HCT116 (cell line): ENCODE measurements at regions not wholly inside any gene's neighbourhood (a gene's known extent, or its start where the extent isn't known, plus 50 kb on each side); places are given as distances from the start of the nearest gene placed in this dataset.

Source experiments
- ATAC-seq: fragments of 200-7000 bp; cut with Tn5 transposase; 2 replicates; pipeline ENCODE4 v1.9.1; 2020; ENCODE audit warnings: mild to moderate bottlenecking, moderate library complexity
- BruUV-seq: library from RNA; stranded (reverse); fragments of 400-500 nt; replicated peaks from 2 replicates; lab custom pipeline; 2021; lab: Mats Ljungman, UMichigan
- CTCF ChIA-PET: fragments of 300-600 bp; sonication (Branson Sonifier 250); formaldehyde crosslinking; loops from one replicate; lab custom pipeline; 2021; ENCODE audit warnings: antibody characterized with exemption; lab: Charles Lee
- POLR2A ChIA-PET: fragments of 300-600, 350-600 bp; sonication (Branson Sonifier 250); formaldehyde crosslinking; loops from one replicate; lab custom pipeline; 2021; ENCODE audit warnings: antibody characterized with exemption; lab: Charles Lee
- RAD21 ChIA-PET, 2 experiments: fragments of 300-600 bp; sonication (Branson Sonifier 250); formaldehyde crosslinking; loops; one replicate each; lab custom pipeline; 2023; ENCODE audit warnings: low total read pairs in 2 of 2; ENCODE audit not compliant: uncharacterized antibody in 2 of 2, unreplicated experiment in 2 of 2, low non-redundant PET in 1 of 2; lab: Charles Lee
- DNase-seq: peaks from one replicate; pipeline ENCODE4 v3.0.0-alpha.2; 2010; ENCODE audit warnings: low read depth, low spot score
- H2AFZ ChIP-seq: fragments of 200-600 bp; shearing (Covaris generic), sonication (generic); 2 replicates; pipeline ENCODE4 v1.6.1; 2017; ENCODE audit warnings: low read depth, mixed run types, mixed read lengths, antibody characterized with exemption, low read length; ENCODE audit not compliant: poor library complexity, severe bottlenecking
- H3K27ac ChIP-seq: 2 replicates; pipeline ENCODE4 v1.5.1; 2012; ENCODE audit warnings: low read depth, low read length
- H3K27me3 ChIP-seq: fragments of 200-600 bp; sonication (generic); 2 replicates; pipeline ENCODE4 v1.6.1; 2016; ENCODE audit warnings: mixed run types, low read length, mixed read lengths; ENCODE audit not compliant: insufficient read depth
- H3K36me3 ChIP-seq, 2 experiments: fragments of 200-500 bp in 1 of 2; fragments of 200-600 bp in 1 of 2; sonication (Bioruptor generic) in 1 of 2; sonication (generic) in 1 of 2; 2 replicates each; pipeline versions ENCODE4 v1.5.1 to v1.6.1; 2014 to 2016; ENCODE audit warnings: low read length in 2 of 2, inconsistent platforms in 1 of 2, mixed read lengths in 1 of 2, mixed run types in 1 of 2; ENCODE audit not compliant: insufficient read depth in 2 of 2, control insufficient read depth in 1 of 2
- H3K4me1 ChIP-seq, 2 experiments: fragments of 200-600 bp in 1 of 2; sonication (generic) in 1 of 2; 2 replicates each; pipeline versions ENCODE4 v1.5.1 to v1.6.1; 2012 to 2017; ENCODE audit warnings: low read length in 2 of 2, inconsistent platforms in 1 of 2, mild to moderate bottlenecking in 1 of 2, mixed read lengths in 1 of 2, mixed run types in 1 of 2, moderate library complexity in 1 of 2; ENCODE audit not compliant: insufficient read depth in 2 of 2, control insufficient read depth in 1 of 2
- H3K4me2 ChIP-seq: fragments of 200-600 bp; sonication (generic); 2 replicates; pipeline ENCODE4 v1.6.1; 2017; ENCODE audit warnings: mixed run types, low read length, mixed read lengths
- H3K4me3 ChIP-seq, 2 experiments: fragments of 200-600 bp in 1 of 2; sonication (generic) in 1 of 2; replicated peaks in 1 of 2; 2 replicates each; pipeline ENCODE4 v1.5.1; 2011 to 2016; ENCODE audit warnings: low read length in 2 of 2, control low read depth in 1 of 2, low read depth in 1 of 2, mild to moderate bottlenecking in 1 of 2, mixed read lengths in 1 of 2, mixed run types in 1 of 2
- H3K79me2 ChIP-seq: fragments of 200-600 bp; sonication (generic); 2 replicates; pipeline ENCODE4 v1.6.1; 2017; ENCODE audit warnings: mild to moderate bottlenecking, mixed run types, low read length, moderate library complexity, mixed read lengths; ENCODE audit not compliant: insufficient read depth
- H3K9ac ChIP-seq: fragments of 200-600 bp; sonication (generic); 2 replicates; pipeline ENCODE4 v1.6.1; 2016; ENCODE audit warnings: low read length, mixed read lengths
- H3K9me2 ChIP-seq: fragments of 200-600 bp; sonication (generic), shearing (Covaris generic); 2 replicates; pipeline ENCODE4 v1.6.1; 2017; ENCODE audit warnings: mixed run types, mild to moderate bottlenecking, moderate library complexity; ENCODE audit not compliant: insufficient read depth
- H3K9me3 ChIP-seq, 2 experiments: fragments of 200-500 bp in 1 of 2; fragments of 200-600 bp in 1 of 2; sonication (Bioruptor generic) in 1 of 2; sonication (generic) in 1 of 2; 2 replicates each; pipeline ENCODE4 v1.6.1; 2014 to 2017; ENCODE audit warnings: low read length in 2 of 2, mixed read lengths in 2 of 2, inconsistent platforms in 1 of 2, low read depth in 1 of 2, mild to moderate bottlenecking in 1 of 2, mixed run types in 1 of 2, moderate library complexity in 1 of 2; ENCODE audit not compliant: control insufficient read depth in 1 of 2, insufficient read depth in 1 of 2
- H4K20me1 ChIP-seq: fragments of 200-600 bp; sonication (generic), shearing (Covaris generic); 2 replicates; pipeline ENCODE4 v1.6.1; 2017; ENCODE audit warnings: mixed run types, mild to moderate bottlenecking, moderate library complexity; ENCODE audit not compliant: insufficient read depth
- CEBPB ChIP-seq: IDR thresholded peaks from 2 replicates; pipeline ENCODE4 v1.6.1; 2012; ENCODE audit warnings: low read depth
- EZH2 ChIP-seq: fragments of 200-600 bp; sonication (generic); IDR thresholded peaks from 2 replicates; pipeline ENCODE4 v1.6.1; 2017; ENCODE audit warnings: antibody characterized with exemption, mixed run types
- REST ChIP-seq: IDR thresholded peaks from 2 replicates; pipeline ENCODE4 v1.6.1; 2012; ENCODE audit warnings: low read depth
- intact Hi-C: fragments of 100-400 bp; cut with micrococcal nuclease; formaldehyde crosslinking; loops from 2 replicates; pipeline ENCODE4 v1.10.0; 2022
- TF ChIP-seq, protein P1 (sequence below): IDR thresholded peaks from 2 replicates; pipeline ENCODE4 v1.6.1; 2011; ENCODE audit warnings: mild to moderate bottlenecking, low read length, moderate library complexity; ENCODE audit not compliant: insufficient replicate concordance; ENCODE audit errors: extremely low read depth
- TF ChIP-seq, protein P2 (sequence below): IDR thresholded peaks from 2 replicates; pipeline ENCODE4 v1.6.1; 2012

DNA sequence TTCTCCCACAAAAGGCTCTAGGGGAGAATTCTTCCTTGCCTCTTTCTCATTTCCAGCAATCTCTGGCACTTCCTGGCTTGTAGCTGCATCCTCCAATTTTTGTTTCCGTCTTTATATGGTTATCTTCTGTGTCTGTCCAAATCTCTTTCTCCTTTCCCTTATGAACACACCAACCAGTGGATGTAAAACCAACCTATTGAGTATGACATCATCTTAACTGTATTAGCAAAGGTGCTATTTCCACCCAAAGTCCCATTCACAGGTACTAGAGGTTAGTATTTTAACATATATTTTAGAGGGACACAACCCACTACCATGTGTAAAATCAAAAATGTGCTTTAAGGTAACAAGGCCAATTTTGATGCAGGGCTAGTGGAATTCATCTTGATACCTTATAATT is 129.0 kb downstream of the RAP2A start (continued):
- TF ChIP-seq, protein P1, sequence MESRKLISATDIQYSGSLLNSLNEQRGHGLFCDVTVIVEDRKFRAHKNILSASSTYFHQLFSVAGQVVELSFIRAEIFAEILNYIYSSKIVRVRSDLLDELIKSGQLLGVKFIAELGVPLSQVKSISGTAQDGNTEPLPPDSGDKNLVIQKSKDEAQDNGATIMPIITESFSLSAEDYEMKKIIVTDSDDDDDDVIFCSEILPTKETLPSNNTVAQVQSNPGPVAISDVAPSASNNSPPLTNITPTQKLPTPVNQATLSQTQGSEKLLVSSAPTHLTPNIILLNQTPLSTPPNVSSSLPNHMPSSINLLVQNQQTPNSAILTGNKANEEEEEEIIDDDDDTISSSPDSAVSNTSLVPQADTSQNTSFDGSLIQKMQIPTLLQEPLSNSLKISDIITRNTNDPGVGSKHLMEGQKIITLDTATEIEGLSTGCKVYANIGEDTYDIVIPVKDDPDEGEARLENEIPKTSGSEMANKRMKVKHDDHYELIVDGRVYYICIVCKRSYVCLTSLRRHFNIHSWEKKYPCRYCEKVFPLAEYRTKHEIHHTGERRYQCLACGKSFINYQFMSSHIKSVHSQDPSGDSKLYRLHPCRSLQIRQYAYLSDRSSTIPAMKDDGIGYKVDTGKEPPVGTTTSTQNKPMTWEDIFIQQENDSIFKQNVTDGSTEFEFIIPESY = no peak

- ATAC-seq (no peak), DNase-seq (no peak)
- Histone ChIP-seq H3K4me1 (peaks cover 16 to 22% of the 10 kb centered on the region in 2 experiments), H3K36me3 (no peaks in the 10 kb centered on the region), H3K4me2 (no peak overlapping the region), H3K9me3 (no peaks in the 10 kb centered on the region), H3K9ac (no peak overlapping the region), H4K20me1 (no peaks in the 10 kb centered on the region), H3K27me3 (no peaks in the 10 kb centered on the region), H3K79me2 (no peaks in the 10 kb centered on the region), H3K27ac (no peak overlapping the region), H2AFZ (no peak overlapping the region), H3K4me3 (no peak overlapping the region), H3K9me2 (no peaks in the 10 kb centered on the region)
- ChIA-PET RAD21 (no interaction called here), CTCF (no interaction called here), POLR2A (no interaction called here)
- TF ChIP-seq, protein P2, sequence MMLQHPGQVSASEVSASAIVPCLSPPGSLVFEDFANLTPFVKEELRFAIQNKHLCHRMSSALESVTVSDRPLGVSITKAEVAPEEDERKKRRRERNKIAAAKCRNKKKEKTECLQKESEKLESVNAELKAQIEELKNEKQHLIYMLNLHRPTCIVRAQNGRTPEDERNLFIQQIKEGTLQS = no peak
- TF ChIP-seq REST = no peak
- TF ChIP-seq EZH2 = no peak
- TF ChIP-seq CEBPB = no peak
- BruUV-seq = no TSS peak
- intact Hi-C loops = loop anchor here (5.0 kb wide), 1 partner anchor 533 kb away; no protein-coding TSS in a partner anchor
Observed at GRCh38 chr13:97564956-97565355, 131.0 kb downstream of the RAP2A start.
